CD4-positive, alpha-beta T cell treated with Interferon alpha-2 for 1 hour (primary cell): ENCODE measurements at regions not wholly inside any gene's neighbourhood (a gene's known extent, or its start where the extent isn't known, plus 50 kb on each side); places are given as distances from the start of the nearest gene placed in this dataset.

Source experiments
- DNase-seq, 2 donors: peaks; one replicate each; pipeline ENCODE4 v3.0.0-alpha.2; 2020 to 2022

DNA sequence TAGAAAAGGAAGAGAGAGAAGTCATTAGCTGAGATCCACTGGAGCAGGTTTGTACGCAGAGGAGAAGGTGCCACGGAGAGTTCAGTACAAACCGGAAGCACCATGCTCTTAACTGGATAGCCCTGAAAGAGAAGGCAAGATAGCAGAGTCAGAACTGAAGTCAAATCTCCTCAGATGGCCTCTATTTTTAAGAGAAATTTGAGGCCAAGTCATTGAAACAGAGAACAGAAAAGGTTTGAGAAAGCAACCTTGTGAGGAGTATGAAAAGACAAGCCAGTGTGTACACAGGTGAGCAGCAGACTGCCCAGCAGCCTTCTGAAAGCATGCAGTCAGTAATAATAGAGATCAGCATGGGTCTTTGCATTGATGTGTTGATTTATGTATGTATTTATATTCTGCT, 66.1 kb upstream of the SPRED1 start:
- no peak for DNase-seq

DNA sequence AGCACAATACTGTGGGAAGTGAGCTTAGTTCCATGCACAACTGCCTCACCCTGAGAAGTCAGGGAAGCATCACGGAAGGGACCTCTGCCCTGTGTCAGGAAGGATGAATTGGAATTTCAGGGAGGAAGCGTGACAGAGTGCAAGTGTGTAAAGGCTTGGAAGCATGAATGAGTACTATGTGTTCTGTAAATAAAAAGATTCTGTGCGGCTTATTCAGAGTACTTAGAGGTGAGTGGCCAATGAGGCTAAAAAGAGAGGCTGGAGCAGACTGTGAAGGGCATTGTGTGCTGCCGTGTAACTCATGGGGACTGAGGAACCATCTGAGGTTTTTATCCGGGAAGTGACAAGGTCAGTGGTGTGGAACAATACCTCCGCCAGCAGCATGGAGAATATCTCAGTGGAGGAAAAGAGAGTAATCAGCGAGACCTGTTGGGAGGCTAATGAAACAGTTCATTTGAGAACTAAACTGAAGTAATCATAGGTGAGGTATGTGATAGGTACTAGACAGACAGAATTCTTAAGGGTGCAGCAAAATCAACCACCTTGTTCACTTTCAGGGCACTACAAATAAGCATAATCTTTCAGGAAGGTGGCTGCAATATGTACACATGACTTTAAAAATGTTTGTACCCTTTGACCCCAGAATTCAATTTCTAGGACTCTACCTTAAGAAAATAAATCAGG, 64.9 kb upstream of the SPRED1 start:
- no peak for DNase-seq

DNA sequence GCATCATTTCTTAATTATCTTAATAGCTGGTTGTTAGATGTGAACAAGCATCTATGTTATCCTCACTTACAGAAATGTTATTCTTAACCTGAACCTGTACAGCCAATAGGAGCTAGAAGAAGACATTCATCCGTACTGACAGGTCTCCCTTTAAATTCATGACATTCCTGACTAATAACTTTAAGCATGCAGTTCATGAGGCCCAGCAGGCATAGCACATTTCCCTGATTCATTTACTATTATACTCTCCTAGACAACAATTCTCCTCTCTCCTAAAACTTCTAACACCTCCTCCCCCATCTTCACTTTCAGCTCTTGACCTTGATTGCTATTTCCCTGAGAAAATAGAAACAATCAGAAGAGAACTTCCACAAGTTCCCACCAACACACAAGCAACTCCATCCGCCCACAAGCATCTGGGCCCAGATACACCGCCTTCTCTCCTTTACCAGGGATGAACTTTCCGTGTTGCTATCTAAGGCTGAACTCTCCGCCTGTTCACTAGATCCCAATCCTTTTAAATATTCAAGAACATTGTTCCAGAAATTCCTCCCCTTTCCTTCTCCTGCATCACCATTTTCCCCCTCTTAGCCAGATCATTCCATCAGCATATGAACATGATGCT, 62.9 kb upstream of the SPRED1 start:
- no peak for DNase-seq

DNA sequence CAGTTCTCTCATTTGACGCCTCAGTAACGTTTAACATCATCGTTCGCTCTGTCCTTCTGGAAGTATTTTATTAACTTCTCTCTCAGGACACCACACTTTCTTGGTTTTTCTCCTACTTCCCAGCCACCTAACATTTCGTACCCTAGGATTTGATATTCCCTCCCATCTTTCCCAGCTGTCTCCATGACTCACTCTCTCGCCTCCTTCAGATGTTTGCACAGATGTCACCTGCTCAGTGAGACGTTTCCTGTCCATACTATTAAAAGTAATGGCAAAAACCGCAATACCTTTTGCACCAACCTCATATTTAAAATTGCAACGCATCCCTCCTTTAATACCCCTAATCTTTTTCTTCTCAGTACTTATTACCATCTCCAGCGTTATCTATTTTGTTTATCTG, 62.1 kb upstream of the SPRED1 start:
- DNase-seq = no peak

DNA sequence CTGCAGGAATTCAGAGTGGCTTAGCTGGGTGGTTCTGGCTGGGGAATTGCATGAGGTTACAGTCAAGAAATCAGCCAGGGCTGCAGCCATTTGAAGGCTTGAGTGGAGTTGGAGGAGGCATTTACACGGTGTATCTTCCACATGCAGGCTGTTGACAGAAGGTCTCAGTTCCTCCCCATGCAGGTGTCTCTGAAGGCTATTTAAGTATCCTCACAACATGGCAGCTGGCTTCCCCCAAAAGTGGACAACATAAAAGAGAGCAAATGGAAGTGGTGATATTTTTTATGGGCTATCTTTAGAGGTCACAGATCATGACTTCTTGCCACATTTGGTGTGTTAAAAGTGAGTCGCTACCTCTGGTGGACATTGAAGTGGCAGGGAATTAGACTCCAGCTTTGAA, 60.1 kb upstream of the SPRED1 start:
- DNase-seq = no peak

DNA sequence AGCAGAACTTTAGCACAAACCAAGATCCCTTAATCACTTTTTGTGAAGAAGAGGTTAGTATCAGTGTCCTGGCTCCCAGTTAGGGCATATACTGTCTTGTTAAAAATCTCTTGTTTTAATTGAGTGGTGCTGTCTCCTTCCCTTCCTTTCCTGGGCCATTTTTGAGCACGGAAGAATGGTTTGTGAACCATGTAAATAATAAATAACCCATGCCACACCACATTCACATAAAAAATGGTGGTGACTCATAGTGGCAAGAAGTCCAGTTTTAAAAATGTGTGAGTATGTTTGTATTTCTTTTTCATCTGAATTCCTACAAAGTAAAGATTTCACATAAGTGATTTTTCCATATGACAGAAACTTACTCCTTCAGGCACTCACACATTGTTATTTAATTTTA, 59.1 kb upstream of the SPRED1 start:
- no peak for DNase-seq

DNA sequence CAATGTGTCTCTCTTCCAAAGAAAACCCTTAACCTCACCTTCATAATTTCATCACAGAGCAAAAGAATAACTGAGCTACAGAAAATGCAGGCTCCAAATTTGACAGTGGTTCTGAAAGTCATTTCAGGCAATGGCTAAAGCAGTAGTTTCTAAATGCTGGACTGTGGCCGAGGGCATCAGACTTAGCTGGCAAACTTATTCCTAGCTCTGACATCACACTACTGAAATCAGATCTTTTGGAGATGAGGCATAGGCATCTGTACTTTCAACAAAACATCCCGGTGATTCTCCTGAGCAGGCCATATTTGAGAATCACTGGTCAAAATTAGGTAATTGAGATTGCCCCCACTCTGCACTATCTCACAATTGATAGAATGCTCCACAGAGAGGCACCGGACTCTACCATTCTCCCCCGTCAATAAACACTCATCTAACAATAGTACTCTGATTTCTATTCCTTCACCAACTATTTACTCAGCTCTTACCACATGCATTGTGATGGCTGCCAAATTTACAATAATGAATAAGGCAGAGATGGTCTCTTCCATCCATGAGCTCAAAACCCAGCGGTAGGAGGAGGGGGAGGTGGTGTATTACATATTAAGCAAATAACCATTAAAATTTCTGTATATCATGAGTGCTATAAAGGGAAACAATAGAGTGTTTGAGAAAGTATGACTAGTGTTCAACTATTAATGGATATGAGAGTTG, 57.3 kb upstream of the SPRED1 start:
- no peak for DNase-seq

DNA sequence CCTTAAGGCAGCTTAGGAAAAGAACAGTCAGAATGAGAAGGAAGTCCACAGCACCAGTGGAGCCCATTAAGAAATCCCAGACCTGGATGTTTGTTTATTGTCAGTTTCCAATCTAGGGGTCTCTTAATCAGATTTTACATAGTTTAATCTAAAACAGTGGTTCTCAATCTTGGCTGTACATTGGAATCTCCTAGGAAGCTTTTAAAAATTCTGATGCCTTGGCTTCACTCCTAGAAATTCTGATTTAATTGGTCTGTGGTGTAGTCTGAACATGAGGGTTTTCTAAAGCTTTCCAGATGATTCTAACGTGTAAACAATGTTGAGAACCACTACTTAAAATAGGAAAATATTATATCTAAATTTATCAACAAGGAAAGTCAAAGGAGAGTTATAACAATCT, 56.6 kb upstream of the SPRED1 start:
- DNase-seq = no peak

DNA sequence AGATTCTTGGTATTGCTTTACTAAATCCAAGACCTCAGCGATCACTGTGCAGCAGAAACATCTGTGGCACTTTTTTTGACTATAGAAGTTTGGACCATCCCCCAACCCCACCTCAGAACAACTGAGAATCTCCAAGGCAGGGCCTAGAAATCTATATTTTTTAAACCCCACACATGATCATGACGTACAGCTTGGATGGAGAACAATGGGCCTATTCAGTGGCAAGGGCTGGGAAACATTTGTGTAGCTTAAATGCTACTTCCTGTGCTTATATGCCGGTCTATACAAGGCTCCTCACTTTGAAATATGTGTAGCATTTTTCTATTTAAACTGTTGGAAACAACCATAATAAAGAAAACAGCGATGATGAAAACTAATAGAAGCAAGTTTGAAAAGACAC, 55.1 kb upstream of the SPRED1 start:
- no peak for DNase-seq

DNA sequence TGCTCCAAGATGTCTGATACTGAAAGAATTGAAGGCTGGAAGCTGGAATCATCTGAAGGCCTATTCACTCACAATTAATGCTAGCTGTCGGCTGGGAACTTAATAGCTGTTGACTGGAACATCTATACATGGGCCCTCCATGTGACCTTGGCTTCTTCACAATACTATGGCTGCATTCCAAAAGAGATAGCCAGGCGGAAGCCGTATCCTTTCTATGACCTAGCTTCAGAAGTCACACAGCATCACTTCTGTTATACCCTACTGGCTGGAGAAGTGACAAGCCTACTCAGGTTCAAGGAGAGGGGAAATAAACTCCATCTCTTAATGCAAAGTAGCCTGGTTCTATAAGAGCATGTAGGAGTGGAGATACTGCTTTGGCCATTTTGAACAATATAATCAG, 50.9 kb upstream of the SPRED1 start:
- no peak for DNase-seq

DNA sequence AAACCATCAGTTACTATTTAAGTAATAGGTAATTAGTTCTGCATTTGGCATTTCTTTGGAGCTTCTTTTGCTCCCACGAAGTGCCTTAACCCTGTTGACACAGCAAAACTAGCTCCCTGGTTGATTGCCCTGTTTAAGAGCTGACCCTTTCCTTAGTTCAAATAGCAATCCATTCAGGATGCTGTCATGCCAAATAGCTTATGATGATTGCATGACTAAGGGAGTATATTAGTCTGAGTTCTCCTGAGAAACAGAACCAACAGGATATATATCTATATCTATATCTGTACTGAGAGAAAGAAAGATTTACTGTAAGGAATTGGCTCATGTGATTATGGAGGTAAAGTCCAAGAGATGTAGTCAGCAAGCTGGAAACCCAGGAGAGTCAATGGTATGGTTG, 50.3 kb upstream of the SPRED1 start:
- no peak for DNase-seq
